GM12878 (cell line): ENCODE measurements at regions not wholly inside any gene's neighbourhood (a gene's known extent, or its start where the extent isn't known, plus 50 kb on each side); places are given as distances from the start of the nearest gene placed in this dataset.

Source experiments
- CHD4 ChIP-seq: fragments of 200-600 bp; sonication (generic); IDR thresholded peaks from 2 replicates; pipeline ENCODE4 v1.6.1; 2016; ENCODE audit warnings: mild to moderate bottlenecking
- DPF2 ChIP-seq: fragments of 450-650 bp; IDR thresholded peaks from 2 replicates; pipeline ENCODE4 v1.6.1; 2017; ENCODE audit warnings: mild to moderate bottlenecking
- EZH2 ChIP-seq: IDR thresholded peaks from 2 replicates; pipeline ENCODE4 v1.6.1; 2012; ENCODE audit warnings: low read depth, mild to moderate bottlenecking, control low read depth, inconsistent platforms, low read length, borderline replicate concordance; ENCODE audit not compliant: control insufficient read depth
- FOS ChIP-seq: IDR thresholded peaks from 3 replicates; pipeline ENCODE4 v1.6.1; 2011; ENCODE audit warnings: borderline replicate concordance; ENCODE audit not compliant: insufficient read length; ENCODE audit errors: extremely low read depth
- NFXL1 ChIP-seq: fragments of 450-650 bp; IDR thresholded peaks from 2 replicates; pipeline ENCODE4 v1.6.1; 2017; ENCODE audit warnings: antibody characterized with exemption, mild to moderate bottlenecking, borderline replicate concordance
- NR2C2 ChIP-seq: IDR thresholded peaks from 2 replicates; pipeline ENCODE4 v1.6.1; 2011; ENCODE audit warnings: borderline replicate concordance, low read depth; ENCODE audit not compliant: control insufficient read depth, insufficient read length
- NRF1 ChIP-seq: conservative IDR thresholded peaks from 2 replicates; pipeline ENCODE4 v1.6.1; 2011; ENCODE audit warnings: mild to moderate bottlenecking, low read depth, low read length, improper control_type of control experiment
- POLR2A ChIP-seq: IDR thresholded peaks from 2 replicates; pipeline ENCODE4 v1.6.1; 2011; ENCODE audit warnings: low read depth, mild to moderate bottlenecking, low read length
- POLR2AphosphoS5 ChIP-seq: IDR thresholded peaks from 2 replicates; pipeline ENCODE4 v1.6.1; 2011; ENCODE audit warnings: mild to moderate bottlenecking, low read length, inconsistent platforms
- POU2F2 ChIP-seq: IDR thresholded peaks from 3 replicates; pipeline ENCODE4 v1.6.1; 2011; ENCODE audit warnings: low read depth, mild to moderate bottlenecking, low read length, borderline replicate concordance
- RELA ChIP-seq: fragments of 450-650 bp; IDR thresholded peaks from 2 replicates; pipeline ENCODE4 v1.8.0; 2014; ENCODE audit warnings: borderline replicate concordance; ENCODE audit not compliant: partially characterized antibody
- TAF1 ChIP-seq: IDR thresholded peaks from 2 replicates; pipeline ENCODE4 v1.6.1; 2011; ENCODE audit warnings: mild to moderate bottlenecking, low read depth, low read length, borderline replicate concordance
- TF ChIP-seq, protein P1 (sequence below), 3 experiments: IDR thresholded peaks in 2 of 3; conservative IDR thresholded peaks in 1 of 3; 2 replicates each; pipeline ENCODE4 v1.5.1; 2011; ENCODE audit warnings: low read depth in 3 of 3, low read length in 3 of 3, mild to moderate bottlenecking in 3 of 3, control low read depth in 2 of 3, moderate library complexity in 2 of 3, inconsistent platforms in 1 of 3, mixed read lengths in 1 of 3; ENCODE audit not compliant: control insufficient read depth in 2 of 3, insufficient read depth in 1 of 3; ENCODE audit errors: extremely low read depth in 1 of 3

DNA sequence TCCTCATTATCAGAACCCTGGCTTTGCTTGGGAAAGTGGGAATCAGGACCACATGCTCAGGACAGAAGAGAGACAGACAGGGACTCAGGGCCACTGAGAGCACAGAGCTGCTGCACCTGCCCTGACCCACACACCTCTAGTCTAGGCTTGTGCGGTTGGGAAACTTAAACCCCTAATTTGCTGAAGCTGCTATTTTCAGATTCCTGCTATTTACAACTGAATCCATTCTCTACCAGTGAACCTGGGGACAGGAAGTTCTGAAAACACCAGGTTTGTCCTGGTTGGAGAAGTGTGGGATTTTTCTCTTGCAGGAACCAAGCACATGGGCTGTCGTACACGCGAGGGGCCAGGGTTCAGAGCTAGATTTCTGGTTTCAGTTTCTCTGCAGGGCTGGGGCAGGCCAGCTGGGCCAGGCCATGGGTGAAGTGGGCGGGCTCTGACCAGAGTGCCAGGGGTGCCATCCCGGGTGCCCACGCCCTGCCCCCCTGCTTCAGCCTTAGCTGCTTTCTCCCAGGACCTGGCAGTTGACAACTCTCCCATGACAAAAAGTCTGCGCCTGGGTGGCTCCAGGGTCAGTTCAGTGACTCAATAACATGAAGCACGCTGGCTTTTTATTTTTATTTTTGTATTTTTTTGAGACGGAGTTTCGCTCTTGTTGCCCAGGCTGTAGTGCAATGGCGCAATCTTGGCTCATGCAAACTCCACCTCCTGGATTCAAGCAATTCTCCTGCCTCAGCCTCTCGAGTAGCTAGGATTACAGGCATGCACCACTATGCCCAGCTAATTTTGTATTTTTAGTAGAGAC, 51.3 kb upstream of the SLC1A4 start:
- TF ChIP-seq POLR2A (peak; percentile 60), RELA (peak; percentile 49), POLR2AphosphoS5 (peak; percentile 61), DPF2 (peak; percentile 68; the same call in 1 of the 2 replicates), POU2F2 (peak; percentile 32; the same call in 1 of the 3 replicates), NFXL1 (no peak), EZH2 (no peak), NR2C2 (no peak), NRF1 (no peak), TAF1 (no peak), CHD4 (no peak), FOS (no peak)
- TF ChIP-seq, protein P1, sequence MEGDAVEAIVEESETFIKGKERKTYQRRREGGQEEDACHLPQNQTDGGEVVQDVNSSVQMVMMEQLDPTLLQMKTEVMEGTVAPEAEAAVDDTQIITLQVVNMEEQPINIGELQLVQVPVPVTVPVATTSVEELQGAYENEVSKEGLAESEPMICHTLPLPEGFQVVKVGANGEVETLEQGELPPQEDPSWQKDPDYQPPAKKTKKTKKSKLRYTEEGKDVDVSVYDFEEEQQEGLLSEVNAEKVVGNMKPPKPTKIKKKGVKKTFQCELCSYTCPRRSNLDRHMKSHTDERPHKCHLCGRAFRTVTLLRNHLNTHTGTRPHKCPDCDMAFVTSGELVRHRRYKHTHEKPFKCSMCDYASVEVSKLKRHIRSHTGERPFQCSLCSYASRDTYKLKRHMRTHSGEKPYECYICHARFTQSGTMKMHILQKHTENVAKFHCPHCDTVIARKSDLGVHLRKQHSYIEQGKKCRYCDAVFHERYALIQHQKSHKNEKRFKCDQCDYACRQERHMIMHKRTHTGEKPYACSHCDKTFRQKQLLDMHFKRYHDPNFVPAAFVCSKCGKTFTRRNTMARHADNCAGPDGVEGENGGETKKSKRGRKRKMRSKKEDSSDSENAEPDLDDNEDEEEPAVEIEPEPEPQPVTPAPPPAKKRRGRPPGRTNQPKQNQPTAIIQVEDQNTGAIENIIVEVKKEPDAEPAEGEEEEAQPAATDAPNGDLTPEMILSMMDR (IDR thresholded peaks at IDR 0.05 in 2 of 3, conservative IDR thresholded peaks at IDR 0.05 in 1 of 3; ENCODE audit: control insufficient read depth in 2 of 3, extremely low read depth in 1 of 3, insufficient read depth in 1 of 3, low read depth in 3 of 3, low read length in 3 of 3): no peak
